H1 (cell line): ENCODE measurements at regions not wholly inside any gene's neighbourhood (a gene's known extent, or its start where the extent isn't known, plus 50 kb on each side); places are given as distances from the start of the nearest gene placed in this dataset.

Experiments used
- CTCF ChIA-PET: fragments of 300-600 bp; sonication (Branson Sonifier 250); formaldehyde crosslinking; loops from one replicate; lab custom pipeline; 2021; ENCODE audit not compliant: partially characterized antibody; lab: Charles Lee
- POLR2A ChIA-PET: fragments of 300-600 bp; sonication (Branson Sonifier 250); formaldehyde crosslinking; loops from one replicate; lab custom pipeline; 2021; ENCODE audit warnings: inconsistent platforms; ENCODE audit not compliant: partially characterized antibody; lab: Charles Lee
- DNase-seq, 2 experiments: peaks; one replicate each; pipeline versions ENCODE4 v3.0.0 to v3.0.0-alpha.2; 2010 to 2022; ENCODE audit warnings: low spot score in 2 of 2, low read depth in 1 of 2, mixed read lengths in 1 of 2
- FAIRE-seq: peaks from 2 replicates; lab custom pipeline; 2011; peaks lifted over from hg19 to GRCh38; lab: Jason Lieb, UNC
- H2AFZ ChIP-seq: 2 replicates; pipeline ENCODE4 v1.8.1; 2012; ENCODE audit warnings: low read length, inconsistent platforms
- H2AK5ac ChIP-seq: 2 replicates; pipeline ENCODE4 v1.6.1; 2013; ENCODE audit warnings: low read depth, low read length
- H2BK120ac ChIP-seq: replicated peaks from 2 replicates; pipeline ENCODE3; 2013; ENCODE audit warnings: low read depth, low read length, inconsistent platforms
- H2BK12ac ChIP-seq: 2 replicates; pipeline ENCODE4 v1.6.1; 2013; ENCODE audit warnings: low read depth, low read length
- H2BK15ac ChIP-seq: 2 replicates; pipeline ENCODE4 v1.6.1; 2013; ENCODE audit warnings: low read length
- H2BK20ac ChIP-seq: 2 replicates; pipeline ENCODE4 v1.6.1; 2013; ENCODE audit warnings: low read length
- H2BK5ac ChIP-seq: 2 replicates; pipeline ENCODE4 v1.6.1; 2013; ENCODE audit warnings: low read depth, low read length
- H3K14ac ChIP-seq: 2 replicates; pipeline ENCODE4 v1.6.1; 2013; ENCODE audit warnings: inconsistent platforms; ENCODE audit not compliant: insufficient read length
- H3K18ac ChIP-seq: 2 replicates; pipeline ENCODE4 v1.6.1; 2013; ENCODE audit warnings: low read length; ENCODE audit errors: extremely low read depth
- H3K23ac ChIP-seq: 2 replicates; pipeline ENCODE4 v1.6.1; 2013; ENCODE audit warnings: inconsistent platforms; ENCODE audit not compliant: insufficient read length
- H3K23me2 ChIP-seq: 2 replicates; pipeline ENCODE4 v1.6.1; 2013; ENCODE audit warnings: low read depth, low read length
- H3K27ac ChIP-seq: 2 replicates; pipeline ENCODE4 v1.6.1; 2011; ENCODE audit warnings: low read depth, low read length, inconsistent platforms
- H3K27me3 ChIP-seq, 4 experiments: replicated peaks in 1 of 4; 1 replicate in 1 of 4; 2 replicates in 3 of 4; pipeline versions ENCODE4 v1.6.1 to v1.8.1; 2011 to 2013; ENCODE audit warnings: low read length in 3 of 4, mild to moderate bottlenecking in 3 of 4, inconsistent platforms in 2 of 4, mixed read lengths in 2 of 4, moderate library complexity in 1 of 4; ENCODE audit not compliant: control insufficient read depth in 3 of 4, insufficient read depth in 3 of 4; ENCODE audit errors: extremely low read depth in 1 of 4
- H3K36me3 ChIP-seq, 4 experiments: 2 replicates each; pipeline versions ENCODE4 v1.6.1 to v1.8.1; 2011 to 2013; ENCODE audit warnings: mild to moderate bottlenecking in 4 of 4, low read length in 3 of 4, moderate library complexity in 2 of 4, control low read depth in 1 of 4, inconsistent platforms in 1 of 4; ENCODE audit not compliant: insufficient read depth in 4 of 4, control insufficient read depth in 2 of 4
- H3K4ac ChIP-seq: replicated peaks from 2 replicates; pipeline ENCODE3; 2013; ENCODE audit warnings: low read length, low read depth, mixed read lengths, inconsistent platforms; ENCODE audit not compliant: insufficient read length
- H3K4me1 ChIP-seq, 4 experiments: replicated peaks in 1 of 4; 1 replicate in 1 of 4; 2 replicates in 3 of 4; pipeline versions ENCODE4 v1.6.1 to v1.8.1; 2011 to 2013; ENCODE audit warnings: low read length in 3 of 4, inconsistent platforms in 2 of 4, mixed read lengths in 1 of 4; ENCODE audit not compliant: insufficient read depth in 4 of 4, control insufficient read depth in 3 of 4
- H3K4me2 ChIP-seq, 2 experiments: 2 replicates each; pipeline versions ENCODE4 v1.6.1 to v1.8.1; 2011 to 2013; ENCODE audit warnings: low read depth in 2 of 2, low read length in 2 of 2, control low read depth in 1 of 2, inconsistent platforms in 1 of 2, mild to moderate bottlenecking in 1 of 2; ENCODE audit not compliant: insufficient read depth in 1 of 2
- H3K4me3 ChIP-seq, 4 experiments: fragments of 200-600, 300-600 bp in 1 of 4; sonication (generic), shearing (Covaris generic), sonication (Bioruptor Twin) in 1 of 4; 2 replicates each; pipeline versions ENCODE4 v1.5.1 to v1.8.1; 2011 to 2016; ENCODE audit warnings: low read length in 4 of 4, low read depth in 3 of 4, control low read depth in 2 of 4, inconsistent platforms in 2 of 4, mild to moderate bottlenecking in 2 of 4, mixed read lengths in 1 of 4, moderate library complexity in 1 of 4; ENCODE audit not compliant: insufficient read depth in 2 of 4; ENCODE audit errors: extremely low read depth in 1 of 4
- H3K56ac ChIP-seq: replicated peaks from 2 replicates; pipeline ENCODE3; 2013; ENCODE audit warnings: low read depth, mild to moderate bottlenecking, mixed read lengths, low read length, inconsistent platforms; ENCODE audit not compliant: insufficient read length
- H3K79me1 ChIP-seq: 2 replicates; pipeline ENCODE4 v1.6.1; 2013; ENCODE audit warnings: low read depth, low read length, control low read depth
- H3K79me2 ChIP-seq, 2 experiments: 2 replicates each; pipeline versions ENCODE4 v1.6.1 to v1.8.1; 2012 to 2013; ENCODE audit warnings: low read length in 2 of 2, mild to moderate bottlenecking in 2 of 2, inconsistent platforms in 1 of 2; ENCODE audit not compliant: insufficient read depth in 2 of 2, control insufficient read depth in 1 of 2
- H3K9ac ChIP-seq, 4 experiments: replicated peaks in 1 of 4; 1 replicate in 1 of 4; 2 replicates in 3 of 4; pipeline versions ENCODE4 v1.6.1 to v1.8.1; 2011 to 2013; ENCODE audit warnings: low read depth in 3 of 4, low read length in 3 of 4, control low read depth in 2 of 4, mild to moderate bottlenecking in 2 of 4, moderate library complexity in 2 of 4, inconsistent platforms in 1 of 4; ENCODE audit errors: extremely low read depth in 1 of 4
- H3K9me3 ChIP-seq, 2 experiments: 2 replicates each; pipeline versions ENCODE4 v1.6.1 to v1.8.1; 2012 to 2013; ENCODE audit warnings: mild to moderate bottlenecking in 2 of 2, moderate library complexity in 2 of 2, control low read depth in 1 of 2, inconsistent platforms in 1 of 2, low read depth in 1 of 2, low read length in 1 of 2, mixed read lengths in 1 of 2; ENCODE audit not compliant: insufficient read depth in 2 of 2
- H4K20me1 ChIP-seq, 2 experiments: replicated peaks in 1 of 2; 2 replicates each; pipeline versions ENCODE3 to v1.8.1; 2011 to 2013; ENCODE audit warnings: inconsistent platforms in 2 of 2, low read length in 2 of 2, mild to moderate bottlenecking in 1 of 2; ENCODE audit not compliant: insufficient read depth in 2 of 2, control insufficient read depth in 1 of 2
- H4K5ac ChIP-seq: 2 replicates; pipeline ENCODE4 v1.6.1; 2013; ENCODE audit warnings: low read length, low read depth, mixed read lengths, inconsistent platforms; ENCODE audit not compliant: insufficient read length
- H4K8ac ChIP-seq: 2 replicates; pipeline ENCODE4 v1.8.0; 2013; ENCODE audit warnings: mild to moderate bottlenecking, moderate library complexity, low read length, inconsistent platforms; ENCODE audit not compliant: insufficient read depth; ENCODE audit errors: extremely low read depth
- H4K91ac ChIP-seq: replicated peaks from 2 replicates; pipeline ENCODE3; 2013; ENCODE audit warnings: low read length, mixed read lengths, inconsistent platforms; ENCODE audit not compliant: insufficient read length
- BACH1 ChIP-seq: IDR thresholded peaks from 2 replicates; pipeline ENCODE4 v1.6.1; 2012; ENCODE audit warnings: low read length, improper control_type of control experiment
- BCL11A ChIP-seq, 2 experiments: IDR thresholded peaks; one replicate each; pipeline ENCODE4 v1.6.1; 2011; ENCODE audit warnings: low read depth in 2 of 2, low read length in 2 of 2, mild to moderate bottlenecking in 2 of 2
- BRCA1 ChIP-seq: IDR thresholded peaks from 2 replicates; pipeline ENCODE4 v1.6.1; 2012; ENCODE audit warnings: low read depth, low read length, improper control_type of control experiment
- EP300 ChIP-seq, 2 experiments: IDR thresholded peaks; 1 replicate in 1 of 2; 2 replicates in 1 of 2; pipeline ENCODE4 v1.6.1; 2011 to 2012; ENCODE audit warnings: low read depth in 2 of 2, low read length in 2 of 2, mild to moderate bottlenecking in 2 of 2, borderline replicate concordance in 1 of 2, inconsistent platforms in 1 of 2, moderate library complexity in 1 of 2
- EZH2 ChIP-seq: fragments of 200-600 bp; sonication (generic); IDR thresholded peaks from 2 replicates; pipeline ENCODE4 v1.7.1; 2012; ENCODE audit warnings: low read depth, mild to moderate bottlenecking, moderate library complexity, low read length, inconsistent platforms; ENCODE audit not compliant: severe bottlenecking
- GABPA ChIP-seq: IDR thresholded peaks from 2 replicates; pipeline ENCODE4 v1.6.1; 2011; ENCODE audit warnings: mild to moderate bottlenecking, low read length, moderate library complexity, borderline replicate concordance; ENCODE audit not compliant: insufficient read depth
- GTF2F1 ChIP-seq: IDR thresholded peaks from 2 replicates; pipeline ENCODE4 v1.6.1; 2012; ENCODE audit warnings: low read depth, low read length, improper control_type of control experiment, borderline replicate concordance
- MAX ChIP-seq: IDR thresholded peaks from 2 replicates; pipeline ENCODE4 v1.6.1; 2012; ENCODE audit warnings: inconsistent platforms
- NANOG ChIP-seq: IDR thresholded peaks from 2 replicates; pipeline ENCODE4 v1.6.1; 2011; ENCODE audit warnings: low read length, low read depth, mild to moderate bottlenecking, inconsistent platforms; ENCODE audit not compliant: insufficient read depth, poor library complexity, severe bottlenecking
- PHF8 ChIP-seq: fragments of 200-600 bp; sonication (generic); conservative IDR thresholded peaks from 2 replicates; pipeline ENCODE4 v1.7.1; 2012; ENCODE audit warnings: low read depth, mild to moderate bottlenecking, inconsistent platforms, low read length, moderate library complexity
- SAP30 ChIP-seq: fragments of 300-600 bp; sonication (generic); IDR thresholded peaks from 2 replicates; pipeline ENCODE4 v1.7.1; 2012; ENCODE audit warnings: low read length, moderate library complexity, mild to moderate bottlenecking, inconsistent platforms; ENCODE audit not compliant: insufficient read depth, insufficient replicate concordance
- SIX5 ChIP-seq: IDR thresholded peaks from 2 replicates; pipeline ENCODE4 v1.6.1; 2011; ENCODE audit warnings: mild to moderate bottlenecking, low read depth, low read length
- SP2 ChIP-seq: IDR thresholded peaks from 2 replicates; pipeline ENCODE4 v1.6.1; 2012; ENCODE audit warnings: mild to moderate bottlenecking, low read length, inconsistent platforms
- TEAD4 ChIP-seq: IDR thresholded peaks from 2 replicates; pipeline ENCODE4 v1.6.1; 2012; ENCODE audit warnings: low read depth, low read length, inconsistent platforms, mixed read lengths
- YY1 ChIP-seq: IDR thresholded peaks from 2 replicates; pipeline ENCODE4 v1.6.1; 2011; ENCODE audit warnings: low read depth, mild to moderate bottlenecking, low read length
- WGBS, 2 experiments: shearing (Covaris generic) in 1 of 2; methylation state at CpG; one replicate each; pipeline versions ENCODE4 v1.1.6 to v1.1.7; 2013 to 2015; ENCODE audit warnings: low lambda C conversion rate in 2 of 2, mixed read lengths in 2 of 2, inconsistent platforms in 1 of 2, low coverage in 1 of 2, missing lambda C conversion rate in 1 of 2; ENCODE audit not compliant: insufficient replicate concordance in 2 of 2, insufficient coverage in 1 of 2, insufficient read length in 1 of 2; ENCODE audit errors: extremely low coverage in 1 of 2, missing lambda C conversion rate in 1 of 2; 5-methylcytosine and 5-hydroxymethylcytosine counted together

- Histone ChIP-seq H2AK5ac (no peak overlapping the region), H3K23me2 (no peaks in the 10 kb centered on the region), H2BK5ac (no peak overlapping the region), H3K23ac (no peak overlapping the region), H3K9ac (no peak overlapping the region), H4K5ac (no peak overlapping the region), H3K79me2 (no peaks in the 10 kb centered on the region), H3K4me3 (no peak overlapping the region), H3K4me2 (no peak overlapping the region), H4K20me1 (no peaks in the 10 kb centered on the region), H2BK12ac (no peak overlapping the region), H3K56ac (no peak overlapping the region), H2AFZ (no peak overlapping the region), H3K36me3 (no peaks in the 10 kb centered on the region), H3K18ac (no peak overlapping the region), H3K14ac (no peak overlapping the region), H3K79me1 (no peaks in the 10 kb centered on the region), H3K27ac (no peak overlapping the region), H3K27me3 (no peaks in the 10 kb centered on the region), H3K4me1 (no peaks in the 10 kb centered on the region), H3K4ac (no peak overlapping the region), H2BK120ac (no peak overlapping the region), H2BK20ac (no peak overlapping the region), H4K8ac (no peak overlapping the region), H3K9me3 (peaks cover 22 to 40% of the 10 kb centered on the region in 2 experiments; a peak in 3 of 4 replicates), H4K91ac (no peak overlapping the region), H2BK15ac (no peak overlapping the region)
- CTCF ChIA-PET: interaction anchor here (0.8 kb wide), 1 partner anchor 17 kb away, joined by 3 read pairs; no protein-coding TSS in a partner anchor
- no peak for FAIRE-seq
- no peak for DNase-seq
- POLR2A ChIA-PET: no interaction called here
- WGBS, 2 experiments: 83% methylated on average over 3 of the region's 3 CpGs; no CpG with 5 or more reads in 1 of the 2 experiments
- no peak for TF ChIP-seq BRCA1
- TF ChIP-seq GABPA: no peak
- no peak for TF ChIP-seq SP2
- TF ChIP-seq SAP30: no peak
- TF ChIP-seq YY1: no peak
- no peak for TF ChIP-seq PHF8
- no peak for TF ChIP-seq SIX5
- TF ChIP-seq BCL11A (IDR thresholded peaks at IDR 0.05; ENCODE audit: low read depth in 2 of 2, low read length in 2 of 2): no peak
- no peak for TF ChIP-seq BACH1
- no peak for TF ChIP-seq MAX
- TF ChIP-seq EZH2: no peak
- no peak for TF ChIP-seq GTF2F1
- no peak for TF ChIP-seq EP300 (IDR thresholded peaks at IDR 0.05; ENCODE audit: borderline replicate concordance in 1 of 2, low read depth in 2 of 2, low read length in 2 of 2)
- no peak for TF ChIP-seq NANOG
- TF ChIP-seq TEAD4: no peak
Observed at GRCh38 chr15:55126111-55126510, 70.6 kb downstream of the RSL24D1 start.
